IPS DF 4.7 (cell line): ENCODE measurements at regions not wholly inside any gene's neighbourhood (a gene's known extent, or its start where the extent isn't known, plus 50 kb on each side); places are given as distances from the start of the nearest gene placed in this dataset.

Experiments
- DNase-seq: peaks from one replicate; pipeline ENCODE4 v3.0.0-alpha.2; 2013; ENCODE audit warnings: low spot score; ENCODE audit errors: extremely low read depth

GRCh38 chr1:239218301-239218700 is 168.1 kb upstream of the CHRM3 start:
- no peak for DNase-seq

- no peak for DNase-seq
Observed at GRCh38 chr1:239212811-239213220, 173.6 kb upstream of the CHRM3 start.

GRCh38 chr1:239209591-239209990 is 176.8 kb upstream of the CHRM3 start:
- DNase-seq: no peak

GRCh38 chr1:239204401-239204800 is 182.0 kb upstream of the CHRM3 start:
- DNase-seq: no peak

- DNase-seq: no peak
Observed at GRCh38 chr1:239197871-239198270, 188.5 kb upstream of the CHRM3 start.

GRCh38 chr1:239189998-239190512 is 196.3 kb upstream of the CHRM3 start:
- DNase-seq: no peak

- DNase-seq: no peak
Observed at GRCh38 chr1:239186487-239186886, 199.9 kb upstream of the CHRM3 start.

GRCh38 chr1:239185245-239185619 is 201.1 kb upstream of the CHRM3 start:
- DNase-seq: no peak

GRCh38 chr1:239184561-239185244 is 201.7 kb upstream of the CHRM3 start:
- no peak for DNase-seq

GRCh38 chr1:239178961-239179360 is 207.4 kb upstream of the CHRM3 start:
- DNase-seq: no peak

GRCh38 chr1:239174880-239175279 is 211.5 kb upstream of the CHRM3 start:
- no peak for DNase-seq

GRCh38 chr1:239170828-239171227 is 215.5 kb upstream of the CHRM3 start:
- no peak for DNase-seq

GRCh38 chr1:239169276-239169675 is 217.1 kb upstream of the CHRM3 start:
- DNase-seq: no peak

GRCh38 chr1:239164451-239165180 is 221.8 kb upstream of the CHRM3 start:
- no peak for DNase-seq

GRCh38 chr1:239155466-239156091 is 230.8 kb upstream of the CHRM3 start:
- no peak for DNase-seq

GRCh38 chr1:239151937-239152336 is 234.4 kb upstream of the CHRM3 start:
- no peak for DNase-seq

- no peak for DNase-seq
Observed at GRCh38 chr1:239140968-239141367, 245.4 kb upstream of the CHRM3 start.

GRCh38 chr1:239139801-239140200 is 246.6 kb upstream of the CHRM3 start:
- no peak for DNase-seq

- DNase-seq: no peak
Observed at GRCh38 chr1:239128541-239128940, 257.8 kb upstream of the CHRM3 start.

- no peak for DNase-seq
Observed at GRCh38 chr1:239126884-239127283, 259.5 kb upstream of the CHRM3 start.

- no peak for DNase-seq
Observed at GRCh38 chr1:239125893-239126292, 260.5 kb upstream of the CHRM3 start.

- DNase-seq: no peak
Observed at GRCh38 chr1:239125027-239125426, 261.3 kb upstream of the CHRM3 start.
